IPS DF 19.7 (cell line): ENCODE measurements at regions not wholly inside any gene's neighbourhood (a gene's known extent, or its start where the extent isn't known, plus 50 kb on each side); places are given as distances from the start of the nearest gene placed in this dataset.

ENCODE experiments used
- DNase-seq: peaks from one replicate; pipeline ENCODE4 v3.0.0-alpha.2; 2013; ENCODE audit warnings: low read depth, low spot score

- no peak for DNase-seq
Observed at GRCh38 chr7:125059861-125060456, 130.3 kb upstream of the POT1 start.

- DNase-seq, result no peak
Observed at GRCh38 chr7:125057963-125058362, 128.3 kb upstream of the POT1 start.

GRCh38 chr7:125055376-125055775 is 125.8 kb upstream of the POT1 start:
- DNase-seq, result no peak

- no peak for DNase-seq
Observed at GRCh38 chr7:125046767-125047166, 117.1 kb upstream of the POT1 start.

- DNase-seq, result no peak
Observed at GRCh38 chr7:125033506-125033905, 103.9 kb upstream of the POT1 start.

GRCh38 chr7:125032943-125033342 is 103.3 kb upstream of the POT1 start:
- DNase-seq, result no peak

- DNase-seq, result no peak
Observed at GRCh38 chr7:125030756-125031387, 101.2 kb upstream of the POT1 start.

- no peak for DNase-seq
Observed at GRCh38 chr7:125025620-125026019, 96.0 kb upstream of the POT1 start.

- no peak for DNase-seq
Observed at GRCh38 chr7:125020801-125021200, 91.2 kb upstream of the POT1 start.

GRCh38 chr7:125010540-125010939 is 80.9 kb upstream of the POT1 start:
- no peak for DNase-seq

- peak; percentile 7 for DNase-seq
Observed at GRCh38 chr7:124996778-124997177, 67.2 kb upstream of the POT1 start.

- DNase-seq, result no peak
Observed at GRCh38 chr7:124992851-124993562, 63.4 kb upstream of the POT1 start.

- DNase-seq, result no peak
Observed at GRCh38 chr7:124989911-124990310, 60.3 kb upstream of the POT1 start.
